ENCODE measurements at regions not wholly inside any gene's neighbourhood (a gene's known extent, or its start where the extent isn't known, plus 50 kb on each side); places are given as distances from the start of the nearest gene placed in this dataset.
"Not testable (repeated sequence)": the region's sequence is repeated elsewhere in the genome, so short reads cannot be mapped to it uniquely, and the experiment has no call there.

DNA sequence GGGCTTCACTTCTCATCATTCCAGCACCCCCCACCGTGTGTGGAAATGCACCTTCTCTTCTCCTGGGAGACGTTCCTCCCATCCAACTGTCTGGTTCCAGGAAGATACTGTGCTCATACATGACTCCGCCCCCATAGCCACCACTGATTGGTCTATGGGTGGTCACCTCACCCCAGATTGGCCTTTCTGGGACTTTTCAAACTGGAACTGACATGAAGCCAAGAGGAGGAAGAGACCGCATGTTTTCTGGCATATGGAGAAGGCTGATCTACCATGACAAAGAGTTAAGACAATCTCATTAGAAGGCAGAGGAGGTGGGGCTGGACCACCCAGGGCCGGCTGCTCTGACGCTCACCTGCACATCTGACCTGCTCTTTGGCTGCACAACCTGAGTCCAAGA is 294.2 kb downstream of the ADGRD1 start:
- TF ChIP-seq CTCF (IDR thresholded peaks at IDR 0.05; ENCODE audit: low read depth, low read length); POLR2A (IDR thresholded peaks at IDR 0.05; ENCODE audit: extremely low read depth, insufficient read length): not testable (repeated sequence)

Measured in NB4 (cell line).